HepG2 (cell line): ENCODE measurements at regions not wholly inside any gene's neighbourhood (a gene's known extent, or its start where the extent isn't known, plus 50 kb on each side); places are given as distances from the start of the nearest gene placed in this dataset.

Experiments
- ATAC-seq: fragments of 200-7000 bp; cut with Tn5 transposase; 3 replicates; pipeline ENCODE4 v1.9.1; 2020; ENCODE audit warnings: mild to moderate bottlenecking, moderate library complexity
- BruUV-seq: library from RNA; stranded (reverse); fragments of 400-500 nt; replicated peaks from 2 replicates; lab custom pipeline; 2021; lab: Mats Ljungman, UMichigan
- CTCF ChIA-PET: fragments of 300-600 bp; formaldehyde crosslinking; extraction: SDS; loops from one replicate; lab custom pipeline; 2021; ENCODE audit warnings: low total read pairs, inconsistent platforms, low intra/inter-chr PET ratio; lab: Yijun Ruan, JAX
- POLR2A ChIA-PET: fragments of 350-600 bp; sonication (Branson Sonifier 250); formaldehyde crosslinking; loops from one replicate; lab custom pipeline; 2020; ENCODE audit warnings: antibody characterized with exemption, inconsistent platforms; lab: Yijun Ruan, JAX
- DNase-seq: peaks from one replicate; pipeline ENCODE4 v3.0.0-alpha.2; 2015; ENCODE audit warnings: low spot score
- FAIRE-seq: peaks from 3 replicates; lab custom pipeline; 2011; peaks lifted over from hg19 to GRCh38; lab: Jason Lieb, UNC
- H2AFZ ChIP-seq: one replicate; pipeline ENCODE4 v1.6.1; 2011; ENCODE audit warnings: low read length, inconsistent platforms
- H3K27ac ChIP-seq: fragments of 300-600 bp; 3 replicates; pipeline ENCODE4 v1.8.0; 2011; ENCODE audit warnings: mixed run types, mild to moderate bottlenecking, mixed read lengths, low read length, inconsistent platforms; ENCODE audit not compliant: insufficient read depth; ENCODE audit errors: extremely low read length
- H3K27me3 ChIP-seq, 2 experiments: fragments of 200-600 bp in 1 of 2; 2 replicates in 1 of 2; 3 replicates in 1 of 2; pipeline versions ENCODE4 v1.6.0 to v1.8.0; 2011; ENCODE audit warnings: low read length in 2 of 2, mild to moderate bottlenecking in 2 of 2, moderate library complexity in 2 of 2, inconsistent platforms in 1 of 2; ENCODE audit not compliant: insufficient read depth in 2 of 2, control insufficient read depth in 1 of 2
- H3K36me3 ChIP-seq, 2 experiments: fragments of 200-600 bp in 1 of 2; replicated peaks in 1 of 2; 2 replicates in 1 of 2; 3 replicates in 1 of 2; pipeline versions ENCODE4 v1.5.1 to v1.8.0; 2011; ENCODE audit warnings: low read length in 2 of 2, inconsistent platforms in 1 of 2; ENCODE audit not compliant: insufficient read depth in 2 of 2, control insufficient read depth in 1 of 2
- H3K4me1 ChIP-seq: 2 replicates; pipeline ENCODE4 v1.5.1; 2012; ENCODE audit warnings: low read length, inconsistent platforms; ENCODE audit not compliant: insufficient read depth
- H3K4me2 ChIP-seq: 2 replicates; pipeline ENCODE4 v1.6.0; 2011; ENCODE audit warnings: low read depth, low read length, inconsistent platforms
- H3K4me3 ChIP-seq, 3 experiments: fragments of 200-600 bp in 1 of 3; sonication (generic), shearing (Covaris generic) in 1 of 3; replicated peaks in 1 of 3; 2 replicates each; pipeline ENCODE4 v1.5.1; 2011 to 2016; ENCODE audit warnings: low read length in 3 of 3, inconsistent platforms in 2 of 3, low read depth in 2 of 3, mild to moderate bottlenecking in 2 of 3, control low read depth in 1 of 3, mixed read lengths in 1 of 3; ENCODE audit not compliant: insufficient read depth in 1 of 3
- H3K79me2 ChIP-seq: one replicate; pipeline ENCODE4 v1.6.1; 2011; ENCODE audit warnings: low read length, inconsistent platforms; ENCODE audit not compliant: insufficient read depth
- H3K9ac ChIP-seq: 2 replicates; pipeline ENCODE4 v1.6.0; 2011; ENCODE audit warnings: mild to moderate bottlenecking, low read depth, low read length, inconsistent platforms; ENCODE audit not compliant: insufficient read depth
- H3K9me3 ChIP-seq: 2 replicates; pipeline ENCODE4 v1.5.1; 2012; ENCODE audit warnings: mild to moderate bottlenecking, low read length
- H4K20me1 ChIP-seq: 2 replicates; pipeline ENCODE4 v1.6.0; 2011; ENCODE audit warnings: inconsistent platforms, mild to moderate bottlenecking, low read length, moderate library complexity; ENCODE audit not compliant: insufficient read depth
- ATF7-NPFF ChIP-seq: sonication (generic); formaldehyde crosslinking; IDR thresholded peaks from 2 replicates; pipeline ENCODE4 v1.8.1; 2023; ENCODE audit warnings: mild to moderate bottlenecking, low read depth, missing genetic modification reagents, moderate library complexity
- ATM ChIP-seq: fragments of 450-650 bp; IDR thresholded peaks from 2 replicates; pipeline ENCODE4 v1.7.1; 2017; ENCODE audit warnings: mild to moderate bottlenecking, borderline replicate concordance
- BRCA1 ChIP-seq: sonication (generic); formaldehyde crosslinking; IDR thresholded peaks from 2 replicates; pipeline ENCODE4 v1.4.0; 2020; ENCODE audit warnings: missing genetic modification reagents
- CTCF ChIP-seq: sonication (generic); formaldehyde crosslinking; IDR thresholded peaks from 2 replicates; pipeline ENCODE4 v1.5.0; 2020; ENCODE audit warnings: mild to moderate bottlenecking, missing genetic modification reagents, moderate library complexity
- FOSL2 ChIP-seq: sonication (generic); formaldehyde crosslinking; IDR thresholded peaks from 2 replicates; pipeline ENCODE4 v1.4.0; 2020; ENCODE audit warnings: missing genetic modification reagents
- HINFP ChIP-seq: sonication (generic); formaldehyde crosslinking; IDR thresholded peaks from 2 replicates; pipeline ENCODE4 v1.4.0; 2020; ENCODE audit warnings: low read depth, mild to moderate bottlenecking, missing genetic modification reagents
- HMGA1 ChIP-seq: sonication (generic); formaldehyde crosslinking; conservative IDR thresholded peaks from 2 replicates; pipeline ENCODE4 v1.4.0; 2020; ENCODE audit warnings: missing genetic modification reagents
- KAT7 ChIP-seq: IDR thresholded peaks from 2 replicates; pipeline ENCODE4 v1.6.1; 2018; ENCODE audit warnings: borderline replicate concordance, missing compliant biosample characterization
- STAG1 ChIP-seq: sonication (generic); formaldehyde crosslinking; IDR thresholded peaks from 2 replicates; pipeline ENCODE4 v1.4.0; 2020; ENCODE audit warnings: missing genetic modification reagents
- TP53 ChIP-seq: sonication (generic); formaldehyde crosslinking; conservative IDR thresholded peaks from 2 replicates; pipeline ENCODE4 v1.4.0; 2020; ENCODE audit warnings: missing genetic modification reagents
- ZNF138 ChIP-seq: sonication (generic); formaldehyde crosslinking; IDR thresholded peaks from 2 replicates; pipeline ENCODE4 v1.5.0; 2020; ENCODE audit warnings: mild to moderate bottlenecking, low read depth, missing genetic modification reagents
- ZNF430 ChIP-seq: sonication (generic); formaldehyde crosslinking; IDR thresholded peaks from 2 replicates; pipeline ENCODE4 v1.9.0; 2021; ENCODE audit warnings: mild to moderate bottlenecking, missing genetic modification reagents
- ZNF607 ChIP-seq: sonication (generic); formaldehyde crosslinking; IDR thresholded peaks from 2 replicates; pipeline ENCODE4 v1.5.1; 2020; ENCODE audit warnings: missing genetic modification reagents, mild to moderate bottlenecking, borderline replicate concordance
- ZNF850 ChIP-seq: sonication (generic); formaldehyde crosslinking; conservative IDR thresholded peaks from 2 replicates; pipeline ENCODE4 v1.9.0; 2021; ENCODE audit warnings: mild to moderate bottlenecking, missing genetic modification reagents
- in situ Hi-C: cut with HindIII; loops from 2 replicates; pipeline ENCODE4 v1.10.0; 2017; ENCODE audit warnings: low pct_unique_long_range_greater_than_20kb; ENCODE audit not compliant: extremely low pct_ligation_motif_present
- intact Hi-C: fragments of 100-400 bp; cut with micrococcal nuclease; formaldehyde crosslinking; loops from one replicate; pipeline ENCODE4 v1.10.0; 2022; ENCODE audit not compliant: unreplicated experiment

- FAIRE-seq (no peak), DNase-seq (no peak), ATAC-seq (peak; percentile 63; the same call in 2 of the 3 replicates)
- intact Hi-C loops = loop anchor here (1.0 kb wide), 1 partner anchor 161 kb away; no protein-coding TSS in a partner anchor
- Histone ChIP-seq H3K4me2 (no peak overlapping the region), H2AFZ (no peak overlapping the region), H3K4me1 (no peaks in the 10 kb centered on the region), H3K36me3 (no peaks in the 10 kb centered on the region), H3K27me3 (no peaks in the 10 kb centered on the region), H4K20me1 (no peaks in the 10 kb centered on the region), H3K9me3 (peaks cover 7% of the 10 kb centered on the region), H3K79me2 (no peaks in the 10 kb centered on the region), H3K27ac (no peak overlapping the region), H3K9ac (no peak overlapping the region), H3K4me3 (no peak overlapping the region)
- TF ChIP-seq ZNF850 (CRISPR knock-in tag) (no peak), STAG1 (CRISPR knock-in tag) (peak; percentile 29; the same call in 1 of the 2 replicates), BRCA1 (CRISPR knock-in tag) (no peak), ZNF138 (no peak), ZNF430 (no peak), HINFP (no peak), FOSL2 (CRISPR knock-in tag) (no peak), KAT7 (CRISPR knock-in tag) (no peak), ATM (no peak), TP53 (CRISPR knock-in tag) (no peak), ZNF607 (CRISPR knock-in tag) (no peak), CTCF (CRISPR knock-in tag) (peak; percentile 35), HMGA1 (CRISPR knock-in tag) (no peak), ATF7-NPFF (CRISPR knock-in tag) (no peak)
- in situ Hi-C loops = no loop called here
- ChIA-PET CTCF (no interaction called here), POLR2A (no interaction called here)
- BruUV-seq = no TSS peak
Measured at GRCh38 chr5:92470770-92471169, 1087.7 kb upstream of the ARRDC3 start.
